Cerebellar nuclear complex (tissue), 1 donor: ENCODE measurements at regions not wholly inside any gene's neighbourhood (a gene's known extent, or its start where the extent isn't known, plus 50 kb on each side); places are given as distances from the start of the nearest gene placed in this dataset.
"Not testable (repeated sequence)": the region's sequence is repeated elsewhere in the genome, so short reads cannot be mapped to it uniquely, and the experiment has no call there.

ENCODE experiments used
- DNase-seq, 2 experiments: peaks; one replicate each; lab custom pipeline; 2025; lab: John Stamatoyannopoulos, UW

DNA sequence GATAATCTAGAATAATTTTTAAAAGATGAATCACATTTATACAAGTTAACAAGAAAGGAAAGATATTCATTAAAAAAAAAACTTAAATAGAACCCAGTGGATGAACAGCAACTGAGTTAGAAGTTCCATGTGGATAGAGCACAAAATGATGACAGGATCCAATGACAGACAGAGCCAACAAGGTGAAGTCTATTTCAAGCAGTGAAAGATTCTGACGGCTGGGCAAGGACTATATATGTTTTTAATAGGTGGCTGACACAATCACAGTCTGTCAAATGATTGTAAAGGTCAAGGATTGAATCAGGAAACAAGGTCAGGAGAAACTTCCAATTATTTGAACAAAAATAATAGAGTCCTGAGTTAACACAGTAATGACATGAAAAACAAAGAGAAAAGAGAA lies 1460.0 kb upstream of the CDH8 start:
- no peak for DNase-seq

DNA sequence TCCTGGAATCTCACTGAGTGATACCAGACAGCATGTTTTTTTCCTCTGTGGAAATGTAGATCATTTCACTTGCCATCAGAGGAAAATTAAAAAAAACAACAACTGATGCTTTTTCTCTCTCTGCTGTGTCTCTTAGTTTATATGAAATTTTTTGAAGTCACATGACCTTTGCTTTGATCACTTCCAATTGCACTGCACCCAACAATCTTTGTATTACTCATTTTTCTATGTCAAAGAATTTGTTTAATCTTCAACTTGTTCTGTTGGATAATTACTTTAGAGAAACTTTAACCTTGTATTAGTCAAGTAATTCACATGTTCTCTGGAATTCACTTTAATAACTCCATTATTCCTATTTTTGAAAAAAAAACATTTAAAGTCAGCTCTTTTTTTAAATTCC lies 1452.7 kb upstream of the CDH8 start:
- no peak for DNase-seq

DNA sequence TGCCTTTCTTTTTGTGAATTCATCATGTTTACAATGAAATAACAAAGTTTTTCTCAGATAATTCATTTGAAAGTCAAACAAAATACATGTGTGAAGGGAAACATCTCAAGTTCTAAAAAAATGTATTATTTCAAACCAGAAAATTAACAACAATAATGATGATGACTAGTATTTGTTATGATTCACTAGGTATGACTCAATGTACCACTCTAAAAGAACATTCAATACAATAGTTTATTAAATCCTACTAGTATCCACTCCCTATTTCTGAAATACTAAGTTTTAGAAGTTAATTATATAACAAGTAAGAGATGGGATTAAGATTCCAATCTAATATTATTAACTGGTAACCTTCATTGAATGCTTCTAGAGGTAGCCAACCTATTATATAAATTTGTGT lies 1444.8 kb upstream of the CDH8 start:
- no peak for DNase-seq

DNA sequence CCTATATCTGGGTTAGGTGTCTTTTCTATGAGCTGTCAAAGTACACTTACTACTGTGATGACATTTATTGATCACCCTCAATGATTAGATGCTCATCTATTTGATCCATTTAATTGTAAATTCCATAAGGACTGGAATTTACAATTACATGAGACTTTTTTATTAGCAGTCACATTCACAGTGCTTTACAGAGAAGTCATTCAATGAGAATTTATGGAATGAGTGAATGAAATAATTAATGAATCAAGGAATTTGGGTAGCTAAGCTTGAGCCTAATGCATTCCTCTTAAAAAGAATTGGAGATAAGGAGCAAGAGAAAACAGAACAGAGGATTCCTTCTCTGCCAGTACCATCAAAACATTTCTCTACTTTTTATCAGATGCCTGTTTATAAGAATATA lies 1437.5 kb upstream of the CDH8 start:
- DNase-seq, result no peak

DNA sequence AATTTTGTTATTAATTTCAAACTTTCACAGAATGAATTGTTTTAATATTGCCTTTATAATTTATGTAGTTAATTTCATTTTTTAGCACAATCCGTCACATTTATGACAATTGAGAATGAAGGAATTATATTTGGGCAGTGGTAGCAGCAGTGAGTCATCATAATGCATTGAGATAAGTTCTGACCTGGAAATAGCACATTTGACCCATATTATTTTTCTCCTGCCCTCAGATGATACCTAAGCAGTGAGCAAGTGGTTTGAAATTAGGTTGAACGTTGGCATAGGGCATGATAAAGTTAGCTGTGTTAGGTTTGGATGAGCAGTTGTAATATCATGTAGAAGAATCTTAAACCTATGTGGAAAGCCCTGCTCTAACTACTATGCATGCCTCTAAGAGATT lies 1431.3 kb upstream of the CDH8 start:
- DNase-seq, result no peak

DNA sequence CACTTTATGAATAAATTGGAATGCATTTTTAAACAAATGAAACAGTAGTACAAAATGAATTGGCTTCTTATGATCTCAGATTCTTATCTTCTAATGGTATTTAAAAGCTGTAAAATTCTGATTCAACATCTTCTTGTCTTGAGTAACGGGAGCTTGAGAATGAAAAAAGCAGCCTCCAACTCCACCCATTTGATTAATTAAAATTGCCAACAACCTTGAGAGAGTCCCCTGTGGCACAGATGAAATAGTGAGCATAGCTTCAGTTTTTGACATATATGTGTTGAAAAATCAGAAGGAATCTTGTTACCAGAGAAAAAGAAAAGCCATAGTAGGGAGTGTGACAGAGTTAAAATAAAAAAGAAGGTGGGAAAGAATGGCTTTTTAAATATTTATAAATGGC lies 1426.1 kb upstream of the CDH8 start:
- DNase-seq, result no peak

DNA sequence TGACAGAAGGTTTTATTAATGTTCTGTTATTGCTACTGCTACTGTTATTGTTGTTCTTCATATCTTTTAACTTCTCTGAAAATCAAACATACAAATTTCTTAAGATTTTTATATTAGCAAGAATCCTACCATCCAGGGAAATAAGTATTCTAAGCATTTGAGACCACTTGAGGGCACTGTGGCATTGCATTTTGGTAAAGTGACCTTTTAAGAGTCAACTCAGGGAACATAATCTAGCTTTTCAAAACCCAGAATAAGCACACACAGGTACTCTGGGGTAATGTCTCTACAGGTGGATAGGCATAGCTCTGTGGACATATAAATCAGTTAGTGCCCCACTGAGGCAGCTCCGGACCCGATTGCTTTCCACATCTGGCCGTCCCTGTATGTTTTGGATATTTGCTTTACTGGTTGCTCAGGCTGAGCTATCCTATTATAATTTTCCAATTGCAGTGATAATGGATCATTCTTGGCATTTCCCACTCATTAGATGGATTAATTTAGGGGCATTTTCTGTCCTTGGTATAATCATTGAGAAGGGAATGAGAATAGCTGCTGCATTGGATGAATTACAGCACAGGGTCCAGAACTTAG lies 1425.1 kb upstream of the CDH8 start:
- peak in 1 of 2 experiments; percentile 54 for DNase-seq

DNA sequence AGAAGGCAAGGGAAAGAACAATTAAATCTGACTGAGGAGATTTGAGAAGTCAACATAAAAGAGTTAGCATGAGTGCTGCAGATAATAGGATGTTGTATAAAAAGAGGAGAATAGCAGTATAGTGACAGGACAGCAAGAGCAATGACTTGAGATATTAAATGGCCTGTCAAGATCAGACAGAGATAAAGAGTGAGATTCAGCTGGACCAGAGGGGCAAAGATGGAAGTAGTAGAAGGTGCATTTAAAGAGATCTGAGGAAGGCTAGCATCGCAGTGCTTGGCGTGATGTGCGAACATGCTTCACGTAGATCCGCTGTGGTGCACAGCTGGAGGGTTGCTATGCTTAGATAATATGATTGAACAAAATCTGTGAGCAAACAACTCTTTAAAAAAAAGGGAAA lies 1422.6 kb upstream of the CDH8 start:
- no peak for DNase-seq

DNA sequence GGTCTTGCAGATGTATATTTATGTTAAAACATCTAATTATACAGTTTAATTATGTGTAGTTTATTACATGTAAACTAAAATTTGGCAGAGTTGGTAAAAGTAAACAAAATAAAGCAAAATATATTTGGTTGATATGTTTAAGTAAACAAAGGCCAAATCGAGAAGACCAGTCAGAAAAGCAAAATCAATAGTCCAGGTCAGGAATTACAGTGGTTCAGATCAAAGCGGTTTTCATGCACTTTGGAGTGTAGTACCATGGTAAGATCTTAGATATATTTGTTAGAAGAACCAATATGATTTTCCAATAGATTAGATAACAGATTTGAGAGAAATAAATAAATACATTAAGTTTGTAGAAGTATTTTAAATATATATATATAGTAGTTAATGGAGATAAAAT lies 1421.6 kb upstream of the CDH8 start:
- no peak for DNase-seq

DNA sequence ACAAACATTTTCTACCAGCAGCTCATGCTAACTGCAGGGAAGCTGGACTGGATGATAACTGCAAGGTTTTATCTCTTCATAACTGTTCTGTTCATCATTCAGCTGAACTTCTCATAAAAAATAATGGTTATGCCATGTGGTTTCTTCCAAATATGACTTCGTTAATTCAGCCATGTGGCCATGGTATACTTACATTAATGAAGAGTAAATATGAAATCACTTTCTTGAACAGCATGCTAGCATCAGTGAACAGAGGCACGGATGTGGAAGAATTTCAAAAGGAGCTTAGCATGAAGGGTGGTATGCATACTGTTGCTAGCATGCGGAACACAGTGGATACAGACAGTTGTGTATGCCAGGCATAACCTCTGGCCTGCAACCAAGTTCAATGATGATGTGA lies 1417.0 kb upstream of the CDH8 start:
- no peak for DNase-seq

DNA sequence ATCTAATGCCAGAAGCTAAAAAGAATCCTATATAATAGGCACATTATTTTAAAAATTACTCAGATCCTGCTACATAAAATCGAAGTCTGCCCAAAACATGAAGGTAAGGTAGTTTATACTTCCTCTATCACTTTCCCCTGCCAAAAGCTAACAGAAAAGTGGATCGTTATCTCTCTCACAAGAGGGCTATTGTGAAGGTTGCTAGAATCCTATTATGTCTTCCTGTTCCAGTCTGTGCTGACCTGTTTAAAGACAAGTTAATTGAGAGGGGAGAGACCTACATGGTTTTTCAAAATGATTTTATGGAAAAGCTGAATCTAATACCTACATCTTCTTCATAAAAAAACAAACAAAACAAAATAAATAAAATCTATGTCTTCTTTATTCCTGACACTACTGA lies 1410.9 kb upstream of the CDH8 start:
- no peak for DNase-seq

DNA sequence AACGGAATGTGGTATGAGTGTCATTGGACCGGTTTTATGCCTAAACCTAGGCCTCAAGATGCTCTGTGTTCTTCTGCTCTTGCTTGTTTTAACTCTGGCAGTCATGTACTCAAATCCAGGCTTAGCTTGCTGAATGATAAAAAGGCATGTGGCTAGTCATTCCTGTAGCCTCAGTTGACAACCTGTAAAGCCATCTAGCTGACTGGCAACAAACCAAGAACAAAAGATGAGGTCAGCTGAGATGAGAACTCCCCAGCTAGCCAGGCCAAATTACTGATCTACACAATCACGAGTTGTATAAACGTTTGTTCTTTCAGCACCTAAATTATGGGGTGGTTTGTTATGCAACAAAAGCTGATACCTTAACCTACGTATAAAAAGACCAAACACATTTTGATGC lies 1406.0 kb upstream of the CDH8 start:
- no peak for DNase-seq

DNA sequence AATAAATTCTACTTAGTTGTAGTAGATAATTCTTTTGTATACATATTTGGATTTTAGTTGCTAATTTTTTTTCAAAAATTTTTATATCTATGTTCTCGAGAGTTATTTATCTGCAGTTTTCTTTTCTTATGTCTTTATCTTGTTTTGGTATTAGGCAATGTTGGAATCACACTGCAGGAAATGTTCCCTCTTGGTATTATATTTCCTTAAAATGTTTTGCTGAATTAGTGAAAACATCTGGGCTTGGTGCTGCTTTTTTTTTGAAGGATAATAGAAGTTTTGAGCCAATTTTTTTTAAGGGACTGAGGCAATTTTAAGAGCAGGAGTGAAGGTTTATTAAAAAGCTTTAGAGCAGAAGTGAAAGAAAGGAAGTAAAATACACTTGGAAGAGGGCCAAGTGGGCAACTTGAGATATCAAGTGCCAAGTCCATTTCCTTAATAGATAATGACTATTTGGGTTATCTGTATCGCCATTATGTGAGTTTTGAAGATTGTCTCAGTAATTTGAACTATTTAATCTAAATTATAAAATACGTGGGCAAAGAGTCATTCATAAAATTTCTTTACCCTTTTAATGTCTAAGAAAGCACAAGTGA lies 1390.1 kb upstream of the CDH8 start:
- no peak for DNase-seq

DNA sequence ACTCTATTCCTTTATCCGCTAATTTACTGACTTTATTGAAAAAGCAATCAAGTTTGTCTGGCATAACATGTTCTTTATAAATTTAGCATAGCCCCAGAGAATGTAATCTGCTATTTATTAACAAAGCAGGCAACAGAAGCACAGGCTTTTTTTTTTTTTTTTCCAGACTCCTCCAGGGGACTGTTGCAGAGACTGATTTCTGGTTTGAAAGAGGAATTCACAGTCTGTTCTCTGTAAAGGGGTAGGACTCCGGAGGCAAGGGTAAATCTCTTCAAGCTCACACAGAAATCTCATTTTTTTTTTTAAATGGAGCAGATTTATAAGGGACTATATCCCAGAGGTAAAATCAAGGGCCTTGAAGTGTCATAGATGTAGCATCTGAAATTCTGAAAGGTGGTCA lies 1386.5 kb upstream of the CDH8 start:
- no peak for DNase-seq

DNA sequence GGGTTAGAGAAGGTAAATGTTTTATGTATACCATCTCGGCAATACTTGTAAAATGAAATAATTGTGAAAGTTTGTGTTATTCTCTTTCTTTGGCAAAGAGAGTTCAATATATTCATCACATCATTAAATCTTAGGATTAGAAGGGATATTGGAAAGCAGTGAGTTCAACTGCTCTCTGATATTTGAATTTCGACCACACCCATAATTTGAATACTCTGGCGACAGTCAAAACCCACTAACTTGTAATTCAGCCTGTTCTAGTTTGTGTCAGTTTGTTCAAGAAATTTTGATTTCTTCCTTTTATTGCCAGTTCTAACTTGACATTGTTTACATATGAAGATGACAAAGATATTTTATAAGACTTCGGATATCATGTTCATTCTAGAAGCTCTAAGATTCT lies 1380.5 kb upstream of the CDH8 start:
- no peak for DNase-seq

DNA sequence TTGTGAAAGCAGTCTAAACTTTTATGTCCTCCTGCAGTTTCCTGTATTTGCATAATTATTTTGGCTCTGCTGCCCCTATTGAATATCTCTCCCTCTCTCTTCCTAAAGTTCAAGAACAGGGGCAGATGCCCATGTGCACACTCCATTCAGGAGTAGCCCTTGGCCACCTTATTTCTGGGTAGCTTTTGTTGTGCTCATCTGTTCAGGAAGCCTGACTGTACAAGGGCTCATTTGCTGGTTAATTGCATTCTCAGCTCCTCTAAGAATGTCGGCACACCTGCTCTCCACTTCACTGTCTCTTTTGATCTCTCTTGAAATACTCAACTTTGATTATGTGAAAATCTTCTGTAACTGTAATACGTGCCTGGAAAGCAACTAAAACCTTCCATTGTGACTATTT lies 1378.8 kb upstream of the CDH8 start:
- no peak for DNase-seq

DNA sequence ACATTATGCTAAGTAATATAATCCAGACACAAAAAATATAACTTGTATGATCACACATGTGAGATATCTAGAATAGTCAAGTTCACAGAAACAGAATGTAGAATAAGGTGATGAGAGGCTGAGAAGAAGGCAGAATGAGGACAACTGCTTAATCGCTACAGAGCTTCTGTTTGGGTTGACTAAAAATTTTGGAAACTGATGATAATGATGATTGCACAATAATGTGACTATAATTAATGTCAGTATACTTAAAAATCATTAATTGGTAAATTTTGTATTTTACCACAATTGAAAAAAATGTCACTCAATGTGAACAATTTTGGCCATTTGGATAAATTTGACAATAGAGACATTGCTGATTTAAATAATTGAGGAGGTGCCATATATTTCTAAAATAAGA lies 1374.4 kb upstream of the CDH8 start:
- DNase-seq, result no peak

DNA sequence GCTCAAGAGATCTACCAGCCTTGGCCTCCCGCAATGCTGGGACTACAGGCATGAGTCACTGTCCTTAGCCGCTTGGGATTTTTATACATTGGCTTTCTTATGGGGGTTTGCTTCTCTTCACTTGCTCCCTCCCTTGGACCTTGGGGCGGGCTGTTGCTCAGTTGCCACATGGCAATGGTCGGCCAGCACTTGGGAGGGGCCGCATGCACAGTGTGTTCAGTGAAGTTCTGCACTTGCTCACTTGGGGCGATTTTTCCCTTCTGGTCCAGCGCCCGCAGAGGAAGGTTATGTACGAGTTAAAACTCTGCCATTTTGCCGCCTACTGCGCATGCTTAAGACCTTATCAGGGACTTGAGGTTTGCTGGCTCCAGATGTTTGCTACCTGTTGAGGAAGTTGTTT lies 1367.6 kb upstream of the CDH8 start:
- no peak for DNase-seq

DNA sequence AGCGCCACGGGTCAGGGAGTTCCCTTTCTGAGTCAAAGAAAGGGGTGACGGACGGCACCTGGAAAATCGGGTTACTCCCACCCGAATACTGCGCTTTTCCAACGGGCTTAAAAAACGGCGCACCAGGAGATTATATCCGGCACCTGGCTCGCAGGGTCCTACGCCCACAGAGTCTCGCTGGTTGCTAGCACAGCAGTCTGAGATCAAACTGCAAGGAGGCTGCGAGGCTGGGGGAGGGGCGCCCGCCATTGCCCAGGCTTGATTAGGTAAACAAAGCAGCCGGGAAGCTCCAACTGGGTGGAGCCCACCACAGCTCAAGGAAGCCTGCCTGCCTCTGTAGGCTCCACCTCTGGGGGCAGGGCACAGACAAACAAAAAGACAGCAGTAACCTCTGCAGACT lies 1352.0 kb upstream of the CDH8 start:
- not testable (repeated sequence) for DNase-seq

DNA sequence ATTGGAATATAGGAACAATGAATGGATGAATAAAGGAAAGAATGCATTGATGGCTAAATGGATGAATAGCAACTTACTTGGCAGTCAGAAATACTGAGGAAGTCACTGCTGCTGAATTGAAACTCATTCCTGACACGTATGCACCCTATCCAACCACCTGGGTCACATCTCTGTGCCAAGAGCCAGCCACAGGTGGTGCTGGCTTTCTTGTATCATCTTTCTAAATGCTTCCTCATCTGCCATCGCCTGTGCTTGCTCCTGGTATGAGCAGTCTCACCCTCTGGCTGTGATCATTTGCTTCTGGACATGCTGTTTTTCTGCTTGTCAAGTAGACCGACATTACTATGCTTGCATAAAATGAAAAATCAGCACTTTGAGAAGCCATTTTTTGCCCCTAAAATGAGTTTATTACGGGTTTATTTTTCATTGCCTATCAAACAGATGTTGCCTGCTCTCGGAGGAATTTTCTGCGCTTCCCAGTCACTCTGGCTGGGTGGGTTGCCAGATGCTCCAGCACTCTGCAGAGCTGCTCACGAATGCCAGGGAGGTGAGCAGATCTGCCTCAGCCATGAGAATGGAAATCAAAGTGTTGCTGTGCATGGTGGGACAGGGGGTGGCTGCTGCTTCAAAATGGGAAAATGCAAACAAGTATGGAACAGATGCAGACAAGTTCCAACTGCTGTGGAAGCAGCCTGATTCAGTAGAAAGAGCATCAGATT lies 1349.6 kb upstream of the CDH8 start:
- DNase-seq, result no peak

DNA sequence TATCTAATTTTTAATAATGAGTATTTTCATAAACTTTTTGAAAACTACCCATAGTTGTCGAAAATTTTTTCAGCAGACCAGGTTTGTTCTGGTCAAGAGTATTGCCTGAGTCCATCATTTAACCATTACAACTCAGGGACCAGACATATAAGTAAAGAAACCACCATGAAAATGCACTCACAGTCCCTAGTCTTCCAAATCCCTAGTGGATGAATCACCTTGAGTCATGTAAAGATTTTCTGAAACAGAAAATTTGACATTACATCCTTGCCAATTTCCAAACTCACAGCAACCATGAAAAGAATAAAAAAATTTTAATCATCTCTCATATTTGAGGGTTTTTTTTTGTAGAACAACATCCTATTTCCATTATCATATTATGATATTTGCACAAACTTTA lies 1337.5 kb upstream of the CDH8 start:
- DNase-seq, result no peak

DNA sequence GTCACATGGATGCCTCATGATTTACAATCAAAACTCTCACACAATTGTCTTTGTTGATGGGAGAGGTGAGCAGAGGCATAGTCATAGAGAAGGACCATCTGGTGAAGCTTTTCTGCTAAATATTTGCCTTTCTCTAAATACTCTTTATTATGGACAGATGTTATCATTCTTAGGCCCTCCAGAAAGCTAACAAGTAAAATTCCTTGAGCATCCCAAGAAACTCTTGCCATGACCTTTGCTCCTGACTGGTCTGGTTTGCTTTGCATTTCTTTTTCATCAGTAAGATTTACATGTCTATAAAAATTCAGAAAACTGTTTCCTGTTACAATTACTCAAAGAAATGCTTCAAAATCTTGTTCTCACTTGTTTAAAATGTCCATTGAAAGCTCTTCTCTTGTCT lies 1336.6 kb upstream of the CDH8 start:
- DNase-seq, result no peak

DNA sequence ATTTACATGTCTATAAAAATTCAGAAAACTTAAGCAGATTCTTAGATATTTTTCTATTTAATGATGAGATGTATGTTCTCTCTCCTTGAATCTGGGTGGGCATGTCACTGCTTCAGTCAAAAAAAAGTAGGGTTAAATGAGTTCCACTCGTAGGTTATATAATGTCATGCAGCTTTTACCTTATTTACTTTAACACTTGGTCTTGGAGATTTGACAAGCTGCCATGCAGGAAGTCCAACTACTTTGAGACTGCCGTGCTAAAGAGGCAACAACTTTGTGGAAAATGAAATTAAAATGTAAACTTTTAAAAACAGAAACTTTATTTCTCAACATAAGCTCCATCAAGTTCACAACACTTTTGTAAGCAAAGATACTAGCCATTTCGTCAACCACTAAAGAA lies 1336.0 kb upstream of the CDH8 start:
- no peak for DNase-seq
